Liver (tissue), 8 donors: ENCODE measurements at regions not wholly inside any gene's neighbourhood (a gene's known extent, or its start where the extent isn't known, plus 50 kb on each side); places are given as distances from the start of the nearest gene placed in this dataset.
A peak's percentile ranks its signal among the peaks of the same experiment; 100 is the strongest.

Experiments used
- DNase-seq: peaks from one replicate; pipeline ENCODE4 v3.0.0-alpha.2; 2017; ENCODE audit warnings: low spot score
- H3K27ac ChIP-seq, 2 donors: one replicate each; pipeline ENCODE4 v1.7.0; 2013; ENCODE audit warnings: inconsistent platforms in 2 of 2, low read length in 2 of 2, control low read depth in 1 of 2, low read depth in 1 of 2, mild to moderate bottlenecking in 1 of 2
- H3K27me3 ChIP-seq, 4 donors: one replicate each; pipeline versions ENCODE4 v1.6.1 to v1.7.0; 2013; ENCODE audit warnings: low read length in 3 of 4, inconsistent platforms in 1 of 4, mild to moderate bottlenecking in 1 of 4, moderate library complexity in 1 of 4; ENCODE audit not compliant: control insufficient read depth in 4 of 4, insufficient read depth in 4 of 4
- H3K36me3 ChIP-seq, 4 donors: one replicate each; pipeline versions ENCODE4 v1.6.1 to v1.7.0; 2013; ENCODE audit warnings: low read length in 3 of 4, mild to moderate bottlenecking in 3 of 4, low read depth in 1 of 4, moderate library complexity in 1 of 4; ENCODE audit not compliant: control insufficient read depth in 4 of 4, insufficient read depth in 3 of 4
- H3K4me1 ChIP-seq, 4 donors: one replicate each; pipeline versions ENCODE4 v1.6.1 to v1.7.0; 2013; ENCODE audit warnings: low read length in 3 of 4, mild to moderate bottlenecking in 3 of 4, moderate library complexity in 1 of 4; ENCODE audit not compliant: control insufficient read depth in 4 of 4, insufficient read depth in 4 of 4
- H3K4me3 ChIP-seq, 3 donors: one replicate each; pipeline versions ENCODE4 v1.6.1 to v1.7.0; 2013; ENCODE audit warnings: low read length in 3 of 3, control low read depth in 1 of 3, low read depth in 1 of 3, mild to moderate bottlenecking in 1 of 3
- H3K9ac ChIP-seq, 2 donors: one replicate each; pipeline ENCODE4 v1.7.0; 2013; ENCODE audit warnings: low read length in 2 of 2, mild to moderate bottlenecking in 2 of 2, moderate library complexity in 2 of 2, control low read depth in 1 of 2, low read depth in 1 of 2
- H3K9me3 ChIP-seq, 4 donors: one replicate each; pipeline versions ENCODE4 v1.6.1 to v1.7.0; 2013; ENCODE audit warnings: low read length in 3 of 4; ENCODE audit not compliant: control insufficient read depth in 4 of 4
- CTCF ChIP-seq: fragments of 150-350 bp; IDR thresholded peaks from 2 replicates; pipeline ENCODE4 v1.5.1; 2017; ENCODE audit warnings: improper control_type of control experiment, low read depth, low read length; ENCODE audit not compliant: missing input control
- EGR1 ChIP-seq, 2 donors: IDR thresholded peaks; 2 replicates each; pipeline ENCODE4 v1.6.1; 2016 to 2018; ENCODE audit warnings: antibody characterized with exemption in 2 of 2, low read depth in 2 of 2
- FOXA1 ChIP-seq: IDR thresholded peaks from 2 replicates; pipeline ENCODE4 v1.6.1; 2016; ENCODE audit warnings: antibody characterized with exemption
- FOXA2 ChIP-seq: IDR thresholded peaks from 2 replicates; pipeline ENCODE4 v1.6.1; 2016; ENCODE audit warnings: antibody characterized with exemption
- GABPA ChIP-seq, 2 donors: IDR thresholded peaks in 1 of 2; conservative IDR thresholded peaks in 1 of 2; 2 replicates each; pipeline ENCODE4 v1.6.1; 2016; ENCODE audit warnings: antibody characterized with exemption in 2 of 2, mild to moderate bottlenecking in 1 of 2, moderate library complexity in 1 of 2
- HNF4A ChIP-seq, 2 donors: conservative IDR thresholded peaks; 2 replicates each; pipeline ENCODE4 v1.6.1; 2016; ENCODE audit warnings: antibody characterized with exemption in 2 of 2, mild to moderate bottlenecking in 2 of 2
- HNF4G ChIP-seq: IDR thresholded peaks from 2 replicates; pipeline ENCODE4 v1.6.1; 2016; ENCODE audit warnings: antibody characterized with exemption
- JUND ChIP-seq, 2 donors: IDR thresholded peaks; 2 replicates each; pipeline ENCODE4 v1.6.1; 2016; ENCODE audit warnings: antibody characterized with exemption in 2 of 2
- NR2F2 ChIP-seq: IDR thresholded peaks from 2 replicates; pipeline ENCODE4 v1.6.1; 2016; ENCODE audit warnings: antibody characterized with exemption
- RAD21 ChIP-seq, 2 donors: IDR thresholded peaks; 2 replicates each; pipeline ENCODE4 v1.6.1; 2016; ENCODE audit warnings: antibody characterized with exemption in 2 of 2, mild to moderate bottlenecking in 2 of 2
- RXRA ChIP-seq, 2 donors: IDR thresholded peaks; 2 replicates each; pipeline ENCODE4 v1.6.1; 2017 to 2018; ENCODE audit warnings: antibody characterized with exemption in 2 of 2, mild to moderate bottlenecking in 1 of 2
- SP1 ChIP-seq: IDR thresholded peaks from 2 replicates; pipeline ENCODE4 v1.6.1; 2018; ENCODE audit warnings: antibody characterized with exemption, mild to moderate bottlenecking
- TAF1 ChIP-seq: conservative IDR thresholded peaks from 2 replicates; pipeline ENCODE4 v1.6.1; 2016; ENCODE audit warnings: antibody characterized with exemption, mild to moderate bottlenecking
- YY1 ChIP-seq: IDR thresholded peaks from 2 replicates; pipeline ENCODE4 v1.6.1; 2016; ENCODE audit warnings: antibody characterized with exemption, mild to moderate bottlenecking
- WGBS: extraction: QIAGEN DNeasy Blood & Tissue Kit; methylation state at CpG from one replicate; pipeline ENCODE4 v1.1.7; 2013; 5-methylcytosine and 5-hydroxymethylcytosine counted together
- TF ChIP-seq, protein P1 (sequence below): IDR thresholded peaks from 2 replicates; pipeline ENCODE4 v1.6.1; 2016; ENCODE audit warnings: antibody characterized with exemption, mild to moderate bottlenecking
- TF ChIP-seq, protein P2 (sequence below): IDR thresholded peaks from 2 replicates; pipeline ENCODE4 v1.6.1; 2016; ENCODE audit warnings: antibody characterized with exemption
- TF ChIP-seq, protein P3 (sequence below): IDR thresholded peaks from 2 replicates; pipeline ENCODE4 v1.6.1; 2016; ENCODE audit warnings: antibody characterized with exemption
- TF ChIP-seq, protein P4 (sequence below): IDR thresholded peaks from 2 replicates; pipeline ENCODE4 v1.6.1; 2016; ENCODE audit warnings: antibody characterized with exemption
- donor health status: healthy.
- donor health status: healthy.
- donor health status: healthy.
- donor health status: healthy.
- donor health status: healthy.

GRCh38 chr13:50228527-50228926 is 213.3 kb downstream of the KCNRG start (continued):
- TF ChIP-seq, protein P1, sequence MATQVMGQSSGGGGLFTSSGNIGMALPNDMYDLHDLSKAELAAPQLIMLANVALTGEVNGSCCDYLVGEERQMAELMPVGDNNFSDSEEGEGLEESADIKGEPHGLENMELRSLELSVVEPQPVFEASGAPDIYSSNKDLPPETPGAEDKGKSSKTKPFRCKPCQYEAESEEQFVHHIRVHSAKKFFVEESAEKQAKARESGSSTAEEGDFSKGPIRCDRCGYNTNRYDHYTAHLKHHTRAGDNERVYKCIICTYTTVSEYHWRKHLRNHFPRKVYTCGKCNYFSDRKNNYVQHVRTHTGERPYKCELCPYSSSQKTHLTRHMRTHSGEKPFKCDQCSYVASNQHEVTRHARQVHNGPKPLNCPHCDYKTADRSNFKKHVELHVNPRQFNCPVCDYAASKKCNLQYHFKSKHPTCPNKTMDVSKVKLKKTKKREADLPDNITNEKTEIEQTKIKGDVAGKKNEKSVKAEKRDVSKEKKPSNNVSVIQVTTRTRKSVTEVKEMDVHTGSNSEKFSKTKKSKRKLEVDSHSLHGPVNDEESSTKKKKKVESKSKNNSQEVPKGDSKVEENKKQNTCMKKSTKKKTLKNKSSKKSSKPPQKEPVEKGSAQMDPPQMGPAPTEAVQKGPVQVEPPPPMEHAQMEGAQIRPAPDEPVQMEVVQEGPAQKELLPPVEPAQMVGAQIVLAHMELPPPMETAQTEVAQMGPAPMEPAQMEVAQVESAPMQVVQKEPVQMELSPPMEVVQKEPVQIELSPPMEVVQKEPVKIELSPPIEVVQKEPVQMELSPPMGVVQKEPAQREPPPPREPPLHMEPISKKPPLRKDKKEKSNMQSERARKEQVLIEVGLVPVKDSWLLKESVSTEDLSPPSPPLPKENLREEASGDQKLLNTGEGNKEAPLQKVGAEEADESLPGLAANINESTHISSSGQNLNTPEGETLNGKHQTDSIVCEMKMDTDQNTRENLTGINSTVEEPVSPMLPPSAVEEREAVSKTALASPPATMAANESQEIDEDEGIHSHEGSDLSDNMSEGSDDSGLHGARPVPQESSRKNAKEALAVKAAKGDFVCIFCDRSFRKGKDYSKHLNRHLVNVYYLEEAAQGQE: no peak
- no peak for TF ChIP-seq NR2F2
- TF ChIP-seq SP1: no peak
- TF ChIP-seq, protein P2, sequence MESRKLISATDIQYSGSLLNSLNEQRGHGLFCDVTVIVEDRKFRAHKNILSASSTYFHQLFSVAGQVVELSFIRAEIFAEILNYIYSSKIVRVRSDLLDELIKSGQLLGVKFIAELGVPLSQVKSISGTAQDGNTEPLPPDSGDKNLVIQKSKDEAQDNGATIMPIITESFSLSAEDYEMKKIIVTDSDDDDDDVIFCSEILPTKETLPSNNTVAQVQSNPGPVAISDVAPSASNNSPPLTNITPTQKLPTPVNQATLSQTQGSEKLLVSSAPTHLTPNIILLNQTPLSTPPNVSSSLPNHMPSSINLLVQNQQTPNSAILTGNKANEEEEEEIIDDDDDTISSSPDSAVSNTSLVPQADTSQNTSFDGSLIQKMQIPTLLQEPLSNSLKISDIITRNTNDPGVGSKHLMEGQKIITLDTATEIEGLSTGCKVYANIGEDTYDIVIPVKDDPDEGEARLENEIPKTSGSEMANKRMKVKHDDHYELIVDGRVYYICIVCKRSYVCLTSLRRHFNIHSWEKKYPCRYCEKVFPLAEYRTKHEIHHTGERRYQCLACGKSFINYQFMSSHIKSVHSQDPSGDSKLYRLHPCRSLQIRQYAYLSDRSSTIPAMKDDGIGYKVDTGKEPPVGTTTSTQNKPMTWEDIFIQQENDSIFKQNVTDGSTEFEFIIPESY: no peak
- no peak for TF ChIP-seq HNF4G
- TF ChIP-seq RXRA (IDR thresholded peaks at IDR 0.05): no peak

- no peak for DNase-seq
- TF ChIP-seq, protein P3, sequence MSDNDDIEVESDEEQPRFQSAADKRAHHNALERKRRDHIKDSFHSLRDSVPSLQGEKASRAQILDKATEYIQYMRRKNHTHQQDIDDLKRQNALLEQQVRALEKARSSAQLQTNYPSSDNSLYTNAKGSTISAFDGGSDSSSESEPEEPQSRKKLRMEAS: no peak
- TF ChIP-seq, protein P2: peak; percentile 17
- TF ChIP-seq TAF1: no peak
- TF ChIP-seq FOXA1: no peak
- peak in 1 of 2 donors; percentile 64 for TF ChIP-seq RXRA (IDR thresholded peaks at IDR 0.05)
- peak; percentile 11 for TF ChIP-seq SP1
- peak; percentile 46 to 50 for TF ChIP-seq RAD21 (IDR thresholded peaks at IDR 0.05)
- TF ChIP-seq, protein P1: no peak
- peak; percentile 29 to 57 for TF ChIP-seq HNF4A (conservative IDR thresholded peaks at IDR 0.05)
- peak; percentile 68 for TF ChIP-seq YY1
- TF ChIP-seq FOXA2: no peak
- TF ChIP-seq JUND (IDR thresholded peaks at IDR 0.05): peak in 1 of 2 donors; percentile 65
- TF ChIP-seq CTCF: no peak
- TF ChIP-seq HNF4G: no peak
- TF ChIP-seq NR2F2: no peak
- peak in 1 of 2 donors; percentile 35 for TF ChIP-seq GABPA (IDR thresholded peaks at IDR 0.05 in 1 of 2, conservative IDR thresholded peaks at IDR 0.05 in 1 of 2)
- TF ChIP-seq, protein P4, sequence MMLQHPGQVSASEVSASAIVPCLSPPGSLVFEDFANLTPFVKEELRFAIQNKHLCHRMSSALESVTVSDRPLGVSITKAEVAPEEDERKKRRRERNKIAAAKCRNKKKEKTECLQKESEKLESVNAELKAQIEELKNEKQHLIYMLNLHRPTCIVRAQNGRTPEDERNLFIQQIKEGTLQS: no peak
- TF ChIP-seq EGR1 (IDR thresholded peaks at IDR 0.05; ENCODE audit: low read depth in 2 of 2): peak in 1 of 2 donors; percentile 36
Observed at GRCh38 chr13:50229960-50230661, 214.9 kb downstream of the KCNRG start.

More at GRCh38 chr13:50229960-50230661, 214.9 kb downstream of the KCNRG start:
- no peak overlapping the region for H3K4me3 ChIP-seq
- no peak overlapping the region for H3K9ac ChIP-seq
- no peaks in the 10 kb centered on the region for H3K9me3 ChIP-seq
- H3K27ac ChIP-seq: peak overlapping the region in 1 of 2 donors; percentile 47
- H3K4me1 ChIP-seq: peaks cover 0 to 4% (median 2%) of the 10 kb centered on the region in 4 donors
- H3K27me3 ChIP-seq: no peaks in the 10 kb centered on the region
- no peaks in the 10 kb centered on the region for H3K36me3 ChIP-seq
- WGBS: 50% methylated on average over 2 of the region's 2 CpGs
